Activated CD4-positive, alpha-beta memory T cell treated with anti-CD3 and anti-CD28 coated beads, Interleukin-2, amount 10 ng/mL, durations not matched to agents 7 days and 5 days (primary cell): ENCODE measurements at regions not wholly inside any gene's neighbourhood (a gene's known extent, or its start where the extent isn't known, plus 50 kb on each side); places are given as distances from the start of the nearest gene placed in this dataset.

Experiments used
- CTCF ChIA-PET: fragments of 350-600 bp; sonication (Branson Sonifier 250); formaldehyde crosslinking; loops from one replicate; lab custom pipeline; 2021; ENCODE audit warnings: antibody characterized with exemption, inconsistent platforms; lab: Charles Lee
- POLR2A ChIA-PET: fragments of 350-600 bp; sonication (Branson Sonifier 250); formaldehyde crosslinking; loops from one replicate; lab custom pipeline; 2021; ENCODE audit warnings: antibody characterized with exemption; lab: Charles Lee
- DNase-seq: peaks from one replicate; pipeline ENCODE4 v3.0.0-alpha.2; 2020
- H3K27ac Mint-ChIP-seq: one replicate; pipeline ENCODE4 v1.8.0; 2021; ENCODE audit warnings: mild to moderate bottlenecking, mixed read lengths
- H3K27me3 Mint-ChIP-seq: one replicate; pipeline ENCODE4 v1.8.0; 2021; ENCODE audit warnings: mixed read lengths
- H3K36me3 Mint-ChIP-seq: one replicate; pipeline ENCODE4 v1.8.0; 2021; ENCODE audit warnings: low read depth, mixed read lengths
- H3K4me1 Mint-ChIP-seq: one replicate; pipeline ENCODE4 v1.8.0; 2021; ENCODE audit warnings: mixed read lengths
- H3K4me3 Mint-ChIP-seq: one replicate; pipeline ENCODE4 v1.8.0; 2021; ENCODE audit warnings: mild to moderate bottlenecking, mixed read lengths
- H3K9me3 Mint-ChIP-seq: one replicate; pipeline ENCODE4 v1.8.0; 2021; ENCODE audit warnings: mixed read lengths

DNA sequence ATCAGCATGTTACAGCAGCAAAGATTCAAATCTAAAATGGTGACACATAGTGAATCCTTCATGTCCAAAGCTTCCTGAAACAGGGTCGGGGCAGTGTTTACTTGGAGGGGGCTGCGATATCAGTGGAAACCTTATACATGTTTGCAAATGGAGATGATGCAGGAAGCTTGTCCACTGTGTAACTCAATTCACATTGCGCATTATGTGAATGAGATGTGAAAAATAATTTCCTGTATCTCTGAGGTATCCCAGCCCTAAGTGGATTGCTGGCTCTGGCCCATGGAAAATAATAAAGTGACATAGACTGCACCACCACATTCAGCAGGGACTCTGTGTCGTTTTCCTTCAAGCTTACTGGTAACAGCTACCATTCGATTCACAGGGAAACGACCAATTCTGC is 505.5 kb downstream of the GALR1 start:
- H3K27me3 Mint-ChIP-seq = no peaks in the 10 kb centered on the region
- CTCF ChIA-PET = no interaction called here
- POLR2A ChIA-PET = no interaction called here
- DNase-seq = no peak
- no peak overlapping the region for H3K27ac Mint-ChIP-seq
- no peaks in the 10 kb centered on the region for H3K36me3 Mint-ChIP-seq
- H3K4me3 Mint-ChIP-seq = no peak overlapping the region
- no peaks in the 10 kb centered on the region for H3K4me1 Mint-ChIP-seq
- no peaks in the 10 kb centered on the region for H3K9me3 Mint-ChIP-seq

- H3K27me3 Mint-ChIP-seq = peaks cover 8% of the 10 kb centered on the region
- no peaks in the 10 kb centered on the region for H3K4me1 Mint-ChIP-seq
- POLR2A ChIA-PET = no interaction called here
- H3K4me3 Mint-ChIP-seq = no peak overlapping the region
- H3K36me3 Mint-ChIP-seq = no peaks in the 10 kb centered on the region
- H3K27ac Mint-ChIP-seq = no peak overlapping the region
- H3K9me3 Mint-ChIP-seq = no peaks in the 10 kb centered on the region
- CTCF ChIA-PET = no interaction called here
- no peak for DNase-seq
Observed at GRCh38 chr18:77761332-77761731, 511.7 kb downstream of the GALR1 start.

DNA sequence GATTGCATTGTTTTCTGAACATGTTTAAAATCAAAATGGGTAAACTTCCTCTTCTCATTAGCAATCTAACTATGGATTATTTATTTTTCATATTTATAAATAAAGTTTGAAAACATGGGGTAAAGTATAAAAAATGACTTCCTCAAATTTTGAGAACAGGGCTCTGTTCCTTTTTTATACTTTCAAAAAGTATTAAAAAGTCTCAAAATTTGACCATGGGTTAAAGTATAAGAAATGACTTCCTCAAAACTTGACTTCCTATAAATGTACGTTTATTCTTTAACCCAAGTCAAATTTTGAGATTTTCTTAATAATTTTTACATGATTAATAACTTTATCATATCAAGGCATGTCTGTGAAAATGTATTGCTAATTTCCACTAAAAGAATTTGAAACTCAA is 512.4 kb downstream of the GALR1 start:
- Mint-ChIP-seq H3K4me1 (no peaks in the 10 kb centered on the region), H3K36me3 (no peaks in the 10 kb centered on the region), H3K27me3 (peaks cover 8% of the 10 kb centered on the region), H3K4me3 (no peak overlapping the region), H3K27ac (no peak overlapping the region), H3K9me3 (no peaks in the 10 kb centered on the region)
- no peak for DNase-seq
- ChIA-PET POLR2A (no interaction called here), CTCF (no interaction called here)

DNA sequence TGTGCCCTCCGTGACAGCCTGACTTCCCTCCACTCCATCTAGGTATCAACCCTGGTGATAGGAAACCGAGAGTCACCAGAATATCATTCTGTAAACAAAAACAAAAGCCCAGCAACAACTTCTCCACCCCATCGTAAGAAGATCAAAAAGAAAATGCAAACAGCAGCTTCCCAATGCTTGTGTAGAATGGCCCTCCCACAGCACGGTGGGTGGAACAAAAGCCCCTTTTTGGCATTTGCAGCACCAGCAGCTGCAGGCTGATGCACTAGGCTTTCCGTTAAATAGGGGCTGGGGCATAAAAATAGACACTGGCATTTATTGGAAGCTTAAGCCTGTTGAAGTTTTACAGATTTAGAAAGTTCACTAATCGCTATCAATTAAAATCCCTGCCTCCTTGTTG is 513.0 kb downstream of the GALR1 start:
- CTCF ChIA-PET = no interaction called here

DNA sequence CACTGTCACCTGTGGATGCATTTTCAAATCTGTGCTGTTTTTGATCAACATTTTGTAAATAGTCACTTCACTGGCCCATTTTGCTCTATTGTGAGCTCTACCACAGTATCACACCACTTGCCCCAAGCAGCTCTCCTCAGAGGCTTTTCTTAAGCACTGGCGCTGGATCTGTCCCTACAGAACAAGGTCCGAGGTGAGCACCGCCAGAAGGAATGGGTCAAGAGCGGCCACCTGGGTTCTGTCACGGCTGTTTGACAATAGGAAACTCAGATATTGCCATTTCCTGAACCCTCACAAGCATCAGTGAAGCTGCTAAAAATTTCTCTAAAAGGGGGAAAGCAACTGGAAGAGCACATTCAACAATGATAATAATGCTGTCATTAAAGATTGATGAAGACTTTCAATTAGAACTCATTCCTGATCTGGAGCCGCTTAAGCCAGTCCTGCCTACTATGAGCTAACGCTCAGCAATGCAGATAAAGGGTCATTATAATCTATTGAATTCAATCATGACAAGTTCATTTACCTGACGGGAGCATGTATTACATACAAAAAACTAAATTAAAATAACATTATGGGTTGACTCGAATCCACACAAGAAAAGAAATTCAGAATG is 514.0 kb downstream of the GALR1 start:
- H3K4me1 Mint-ChIP-seq = no peaks in the 10 kb centered on the region
- POLR2A ChIA-PET = no interaction called here
- H3K27me3 Mint-ChIP-seq = peaks cover 8% of the 10 kb centered on the region
- H3K36me3 Mint-ChIP-seq = no peaks in the 10 kb centered on the region
- CTCF ChIA-PET = no interaction called here
- no peaks in the 10 kb centered on the region for H3K9me3 Mint-ChIP-seq
- H3K4me3 Mint-ChIP-seq = no peak overlapping the region
- no peak overlapping the region for H3K27ac Mint-ChIP-seq
- no peak for DNase-seq

More for the DNA sequence above, 513.0 kb downstream of the GALR1 start:
- Mint-ChIP-seq H3K4me3 (no peak overlapping the region), H3K9me3 (no peaks in the 10 kb centered on the region), H3K4me1 (no peaks in the 10 kb centered on the region), H3K36me3 (no peaks in the 10 kb centered on the region), H3K27me3 (peaks cover 8% of the 10 kb centered on the region), H3K27ac (no peak overlapping the region)
- POLR2A ChIA-PET = no interaction called here
- DNase-seq = no peak

GRCh38 chr18:77765468-77765867 is 515.8 kb downstream of the GALR1 start:
- Mint-ChIP-seq H3K4me3 (no peak overlapping the region), H3K9me3 (peaks cover 3% of the 10 kb centered on the region), H3K27ac (no peak overlapping the region), H3K27me3 (peaks cover 8% of the 10 kb centered on the region), H3K4me1 (no peaks in the 10 kb centered on the region), H3K36me3 (no peaks in the 10 kb centered on the region)
- DNase-seq = no peak
- CTCF ChIA-PET = no interaction called here
- POLR2A ChIA-PET = no interaction called here

DNA sequence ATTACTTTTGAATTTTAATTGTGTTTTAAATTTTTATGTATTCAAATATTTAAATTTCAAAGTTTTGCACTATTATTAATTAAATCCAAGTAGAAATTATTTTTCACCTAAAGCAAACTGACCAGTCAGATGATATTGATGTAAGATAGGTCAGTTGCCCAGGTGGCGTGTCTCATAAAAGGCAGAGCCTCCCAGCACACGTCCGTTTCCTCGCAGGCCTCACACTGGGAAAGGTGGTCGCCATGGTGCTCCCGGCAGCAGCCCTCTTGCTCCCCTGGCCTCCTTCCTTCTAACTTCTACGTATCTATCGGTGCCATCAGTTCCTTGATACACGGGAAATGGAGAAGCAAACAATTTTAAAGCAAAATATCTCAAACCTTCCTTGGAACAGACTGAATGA is 516.8 kb downstream of the GALR1 start:
- H3K27ac Mint-ChIP-seq = no peak overlapping the region
- CTCF ChIA-PET = no interaction called here
- peaks cover 3% of the 10 kb centered on the region for H3K9me3 Mint-ChIP-seq
- DNase-seq = no peak
- POLR2A ChIA-PET = no interaction called here
- H3K27me3 Mint-ChIP-seq = peaks cover 4% of the 10 kb centered on the region
- no peaks in the 10 kb centered on the region for H3K36me3 Mint-ChIP-seq
- H3K4me1 Mint-ChIP-seq = no peaks in the 10 kb centered on the region
- H3K4me3 Mint-ChIP-seq = no peak overlapping the region

DNA sequence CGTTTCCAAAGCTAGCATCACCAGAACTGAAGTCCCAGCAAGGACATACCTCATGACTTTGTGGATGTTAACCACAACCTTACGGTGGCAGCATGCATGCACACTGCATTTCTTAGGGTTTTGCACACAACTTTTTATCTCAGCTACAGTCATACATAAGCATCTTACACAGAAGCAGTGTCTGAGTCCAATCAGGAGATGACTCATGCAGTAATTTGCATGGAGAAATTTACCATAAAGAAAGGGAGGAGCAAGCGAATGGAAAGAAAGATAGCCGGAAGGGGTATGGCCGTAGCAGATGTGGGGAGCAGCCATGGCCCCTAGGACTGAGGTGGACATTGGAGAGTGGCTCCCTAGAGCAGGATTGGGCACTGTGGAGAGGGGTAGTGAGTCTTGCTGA is 522.5 kb downstream of the GALR1 start:
- H3K4me1 Mint-ChIP-seq = no peaks in the 10 kb centered on the region
- ChIA-PET CTCF (no interaction called here), POLR2A (no interaction called here)
- no peak overlapping the region for H3K4me3 Mint-ChIP-seq
- no peak overlapping the region for H3K27ac Mint-ChIP-seq
- H3K9me3 Mint-ChIP-seq = peaks cover 3% of the 10 kb centered on the region
- H3K36me3 Mint-ChIP-seq = no peaks in the 10 kb centered on the region
- DNase-seq = no peak
- no peaks in the 10 kb centered on the region for H3K27me3 Mint-ChIP-seq

GRCh38 chr18:77776104-77776503 is 526.5 kb downstream of the GALR1 start:
- DNase-seq = no peak
- H3K27me3 Mint-ChIP-seq = no peaks in the 10 kb centered on the region
- H3K9me3 Mint-ChIP-seq = no peaks in the 10 kb centered on the region
- no peaks in the 10 kb centered on the region for H3K4me1 Mint-ChIP-seq
- H3K36me3 Mint-ChIP-seq = no peaks in the 10 kb centered on the region
- H3K4me3 Mint-ChIP-seq = no peak overlapping the region
- no peak overlapping the region for H3K27ac Mint-ChIP-seq
- ChIA-PET POLR2A (no interaction called here), CTCF (no interaction called here)

DNA sequence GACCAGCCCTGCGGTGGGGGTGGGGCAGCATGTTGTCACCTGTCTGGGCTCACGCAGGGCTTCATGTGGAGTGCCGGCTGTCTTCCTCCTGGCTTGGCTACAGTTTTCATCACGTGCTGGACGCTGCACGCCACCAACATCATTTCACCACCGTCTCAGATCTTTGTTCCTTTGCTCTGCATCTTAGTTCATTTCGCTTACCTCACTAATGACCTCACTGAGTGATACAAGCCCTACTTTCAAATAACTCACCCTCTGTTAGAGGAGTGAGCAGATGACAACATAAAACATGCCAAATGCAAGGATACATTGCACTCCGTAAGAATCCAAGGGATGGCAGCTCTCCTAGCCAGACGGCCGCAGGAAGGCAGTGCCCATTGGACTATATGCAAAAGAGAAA is 527.5 kb downstream of the GALR1 start:
- no peaks in the 10 kb centered on the region for H3K36me3 Mint-ChIP-seq
- no peaks in the 10 kb centered on the region for H3K9me3 Mint-ChIP-seq
- no peaks in the 10 kb centered on the region for H3K4me1 Mint-ChIP-seq
- no peak overlapping the region for H3K4me3 Mint-ChIP-seq
- no peak overlapping the region for H3K27ac Mint-ChIP-seq
- DNase-seq = no peak
- ChIA-PET CTCF (no interaction called here), POLR2A (no interaction called here)
- no peaks in the 10 kb centered on the region for H3K27me3 Mint-ChIP-seq

DNA sequence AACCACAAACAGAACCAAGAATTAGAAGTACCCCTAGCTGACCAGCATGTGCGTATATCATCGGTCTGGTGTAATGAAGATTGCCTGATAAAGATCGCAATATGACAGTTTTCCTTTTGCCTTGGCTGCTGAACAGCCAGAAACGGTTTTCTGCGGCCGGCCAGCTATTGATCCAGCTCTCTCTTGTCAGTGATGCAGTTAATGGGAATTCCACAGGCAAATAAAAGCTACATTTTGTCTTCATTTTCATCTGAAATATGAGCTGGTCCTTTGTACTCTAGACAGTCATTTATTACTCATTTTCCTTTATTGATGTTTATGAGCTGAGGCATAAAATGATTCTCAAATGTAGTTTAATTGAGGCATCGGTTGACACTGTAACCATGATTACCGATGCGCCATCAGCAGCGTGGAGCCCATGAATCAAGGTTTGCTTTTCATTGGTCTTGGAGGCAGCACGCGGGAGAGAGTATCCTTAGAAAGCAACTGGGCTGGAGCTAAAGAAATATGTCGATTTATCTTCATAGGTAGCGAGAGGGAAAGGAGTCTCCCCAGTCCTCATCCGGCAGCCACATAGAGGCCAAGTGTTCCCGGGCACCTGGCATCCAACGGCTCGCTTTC is 535.2 kb downstream of the GALR1 start:
- Mint-ChIP-seq H3K4me3 (no peak overlapping the region), H3K9me3 (no peaks in the 10 kb centered on the region), H3K27ac (no peak overlapping the region), H3K4me1 (no peaks in the 10 kb centered on the region), H3K27me3 (no peaks in the 10 kb centered on the region), H3K36me3 (no peaks in the 10 kb centered on the region)
- ChIA-PET POLR2A (no interaction called here), CTCF (no interaction called here)
- DNase-seq = no peak

- POLR2A ChIA-PET = no interaction called here
- DNase-seq = no peak
- Mint-ChIP-seq H3K27ac (no peak overlapping the region), H3K9me3 (no peaks in the 10 kb centered on the region), H3K4me1 (no peaks in the 10 kb centered on the region), H3K36me3 (no peaks in the 10 kb centered on the region), H3K4me3 (no peak overlapping the region), H3K27me3 (no peaks in the 10 kb centered on the region)
- CTCF ChIA-PET = no interaction called here
Observed at GRCh38 chr18:77785415-77785975, 535.8 kb downstream of the GALR1 start.

GRCh38 chr18:77803024-77803423 is 553.4 kb downstream of the GALR1 start:
- DNase-seq = no peak
- Mint-ChIP-seq H3K4me1 (no peaks in the 10 kb centered on the region), H3K27me3 (no peaks in the 10 kb centered on the region), H3K27ac (no peak overlapping the region), H3K4me3 (no peak overlapping the region), H3K36me3 (no peaks in the 10 kb centered on the region), H3K9me3 (no peaks in the 10 kb centered on the region)
- ChIA-PET CTCF (no interaction called here), POLR2A (no interaction called here)

GRCh38 chr18:77804382-77804781 is 554.7 kb downstream of the GALR1 start:
- H3K27me3 Mint-ChIP-seq = no peaks in the 10 kb centered on the region
- no peaks in the 10 kb centered on the region for H3K36me3 Mint-ChIP-seq

More at GRCh38 chr18:77804382-77804781, 554.7 kb downstream of the GALR1 start:
- Mint-ChIP-seq H3K27ac (no peak overlapping the region), H3K4me1 (no peaks in the 10 kb centered on the region), H3K9me3 (no peaks in the 10 kb centered on the region), H3K4me3 (no peak overlapping the region)
- POLR2A ChIA-PET = no interaction called here
- no peak for DNase-seq
- CTCF ChIA-PET = no interaction called here
